ENCODE measurements at regions not wholly inside any gene's neighbourhood (a gene's known extent, or its start where the extent isn't known, plus 50 kb on each side); places are given as distances from the start of the nearest gene placed in this dataset.
"Not testable (repeated sequence)": the region's sequence is repeated elsewhere in the genome, so short reads cannot be mapped to it uniquely, and the experiment has no call there.

DNA sequence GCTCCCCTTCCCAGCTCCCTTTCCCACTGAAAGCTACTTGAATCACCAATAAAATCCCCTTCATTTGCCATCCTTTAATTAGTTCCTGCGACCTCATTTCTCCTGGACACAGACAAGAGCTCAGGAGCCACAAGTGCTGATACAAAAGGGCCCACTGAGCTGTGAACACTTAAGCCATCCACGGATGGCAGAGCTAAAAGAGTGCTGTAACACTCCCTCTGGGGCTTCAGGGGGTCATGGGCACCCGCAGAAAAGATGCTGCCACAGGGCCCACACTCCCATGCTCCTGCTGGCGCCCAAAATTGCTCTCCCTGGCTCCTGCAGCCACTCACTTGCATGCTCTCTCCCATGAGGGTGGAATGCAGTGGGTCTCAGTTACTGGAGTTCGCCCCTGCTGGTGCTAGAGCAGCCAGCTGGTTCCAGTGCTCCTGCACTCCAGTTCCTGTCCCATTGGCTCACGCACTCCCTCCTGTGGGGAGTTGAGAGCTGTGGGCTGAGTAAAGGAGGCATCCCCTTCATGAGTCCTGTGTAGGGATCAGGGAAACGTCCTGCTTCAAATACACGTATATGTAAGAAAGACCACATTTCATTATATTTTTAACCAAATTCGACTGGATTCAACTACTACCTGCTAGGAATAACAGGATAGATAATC is 1291.0 kb downstream of the ARAP2 start:
- H3K27me3 ChIP-seq (ENCODE audit: control insufficient read depth, insufficient read depth, low read length) = no peaks in the 10 kb centered on the region
- H3K4me3 ChIP-seq (ENCODE audit: low read depth, low read length) = no peak overlapping the region
- H3K9me3 ChIP-seq (ENCODE audit: control insufficient read depth, insufficient read depth, low read depth, low read length) = 0 out of 2 replicates have a peak, but pooled peaks cover 8% of the 10 kb centered on the region
- H3K27ac ChIP-seq (ENCODE audit: low read depth, low read length) = no peak overlapping the region
- H3K36me3 ChIP-seq (ENCODE audit: control insufficient read depth, insufficient read depth, low read length) = no peaks in the 10 kb centered on the region
- H3K4me1 ChIP-seq (ENCODE audit: control insufficient read depth, insufficient read depth, low read length) = peaks cover 7% of the 10 kb centered on the region; the same call in 1 of the 2 replicates
- H3K9ac ChIP-seq (ENCODE audit: low read length) = no peak overlapping the region

DNA sequence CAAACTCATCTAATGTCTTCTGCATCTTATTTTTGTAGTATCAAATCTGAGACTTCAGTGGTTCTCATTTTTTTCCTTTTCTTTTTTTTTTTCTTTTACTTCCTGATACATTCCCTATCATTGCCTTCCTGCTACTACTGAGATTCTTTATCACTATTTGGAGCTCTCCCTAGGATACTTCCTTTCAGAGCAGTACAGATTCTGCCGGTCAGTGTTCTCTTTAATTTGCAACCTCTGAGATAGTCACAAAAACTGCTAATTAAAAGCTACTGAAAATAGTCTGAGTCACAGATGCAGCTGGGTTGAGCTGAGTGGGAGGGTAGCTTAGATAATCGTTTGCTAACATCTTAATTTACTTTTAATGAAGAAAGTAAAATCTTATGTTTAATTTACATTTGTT is 1279.7 kb downstream of the ARAP2 start:
- H3K9me3 ChIP-seq (ENCODE audit: control insufficient read depth, insufficient read depth, low read depth, low read length) = no peaks in the 10 kb centered on the region
- no peaks in the 10 kb centered on the region for H3K36me3 ChIP-seq (ENCODE audit: control insufficient read depth, insufficient read depth, low read length)
- no peaks in the 10 kb centered on the region for H3K27me3 ChIP-seq (ENCODE audit: control insufficient read depth, insufficient read depth, low read length)
- H3K9ac ChIP-seq (ENCODE audit: low read length) = no peak overlapping the region
- no peak overlapping the region for H3K27ac ChIP-seq (ENCODE audit: low read depth, low read length)
- 0 out of 2 replicates have a peak, but pooled peaks cover 8% of the 10 kb centered on the region for H3K4me1 ChIP-seq (ENCODE audit: control insufficient read depth, insufficient read depth, low read length)
- no peak overlapping the region for H3K4me3 ChIP-seq (ENCODE audit: low read depth, low read length)

- Histone ChIP-seq H3K4me3 (ENCODE audit: low read depth, low read length) (no peak overlapping the region), H3K9ac (ENCODE audit: low read length) (no peak overlapping the region), H3K27me3 (ENCODE audit: control insufficient read depth, insufficient read depth, low read length) (no peaks in the 10 kb centered on the region), H3K27ac (ENCODE audit: low read depth, low read length) (no peak overlapping the region), H3K9me3 (ENCODE audit: control insufficient read depth, insufficient read depth, low read depth, low read length) (no peaks in the 10 kb centered on the region), H3K4me1 (ENCODE audit: control insufficient read depth, insufficient read depth, low read length) (no peaks in the 10 kb centered on the region), H3K36me3 (ENCODE audit: control insufficient read depth, insufficient read depth, low read length) (no peaks in the 10 kb centered on the region)
Observed at GRCh38 chr4:34972189-34972588, 1272.1 kb downstream of the ARAP2 start.

GRCh38 chr4:34973650-34974312 is 1270.5 kb downstream of the ARAP2 start:
- Histone ChIP-seq H3K9ac (ENCODE audit: low read length) (no peak overlapping the region), H3K27ac (ENCODE audit: low read depth, low read length) (no peak overlapping the region), H3K27me3 (ENCODE audit: control insufficient read depth, insufficient read depth, low read length) (no peaks in the 10 kb centered on the region), H3K9me3 (ENCODE audit: control insufficient read depth, insufficient read depth, low read depth, low read length) (no peaks in the 10 kb centered on the region), H3K4me1 (ENCODE audit: control insufficient read depth, insufficient read depth, low read length) (no peaks in the 10 kb centered on the region), H3K4me3 (ENCODE audit: low read depth, low read length) (no peak overlapping the region), H3K36me3 (ENCODE audit: control insufficient read depth, insufficient read depth, low read length) (no peaks in the 10 kb centered on the region)

GRCh38 chr4:34974313-34974680 is 1270.0 kb downstream of the ARAP2 start:
- no peaks in the 10 kb centered on the region for H3K27me3 ChIP-seq (ENCODE audit: control insufficient read depth, insufficient read depth, low read length)
- H3K9me3 ChIP-seq (ENCODE audit: control insufficient read depth, insufficient read depth, low read depth, low read length) = no peaks in the 10 kb centered on the region
- no peaks in the 10 kb centered on the region for H3K36me3 ChIP-seq (ENCODE audit: control insufficient read depth, insufficient read depth, low read length)
- no peaks in the 10 kb centered on the region for H3K4me1 ChIP-seq (ENCODE audit: control insufficient read depth, insufficient read depth, low read length)
- no peak overlapping the region for H3K9ac ChIP-seq (ENCODE audit: low read length)
- no peak overlapping the region for H3K4me3 ChIP-seq (ENCODE audit: low read depth, low read length)
- no peak overlapping the region for H3K27ac ChIP-seq (ENCODE audit: low read depth, low read length)

- H3K9me3 ChIP-seq (ENCODE audit: control insufficient read depth, insufficient read depth, low read depth, low read length); H3K9ac ChIP-seq (ENCODE audit: low read length); H3K36me3 ChIP-seq (ENCODE audit: control insufficient read depth, insufficient read depth, low read length); H3K4me1 ChIP-seq (ENCODE audit: control insufficient read depth, insufficient read depth, low read length); H3K27ac ChIP-seq (ENCODE audit: low read depth, low read length); H3K27me3 ChIP-seq (ENCODE audit: control insufficient read depth, insufficient read depth, low read length); H3K4me3 ChIP-seq (ENCODE audit: low read depth, low read length): not testable (repeated sequence)
Observed at GRCh38 chr4:35021222-35021621, 1223.1 kb downstream of the ARAP2 start.

GRCh38 chr4:35025152-35025834 is 1219.0 kb downstream of the ARAP2 start:
- no peaks in the 10 kb centered on the region for H3K9me3 ChIP-seq (ENCODE audit: control insufficient read depth, insufficient read depth, low read depth, low read length)
- H3K4me1 ChIP-seq (ENCODE audit: control insufficient read depth, insufficient read depth, low read length) = no peaks in the 10 kb centered on the region
- no peaks in the 10 kb centered on the region for H3K27me3 ChIP-seq (ENCODE audit: control insufficient read depth, insufficient read depth, low read length)
- no peak overlapping the region for H3K27ac ChIP-seq (ENCODE audit: low read depth, low read length)
- no peak overlapping the region for H3K9ac ChIP-seq (ENCODE audit: low read length)
- no peaks in the 10 kb centered on the region for H3K36me3 ChIP-seq (ENCODE audit: control insufficient read depth, insufficient read depth, low read length)
- H3K4me3 ChIP-seq (ENCODE audit: low read depth, low read length) = no peak overlapping the region

DNA sequence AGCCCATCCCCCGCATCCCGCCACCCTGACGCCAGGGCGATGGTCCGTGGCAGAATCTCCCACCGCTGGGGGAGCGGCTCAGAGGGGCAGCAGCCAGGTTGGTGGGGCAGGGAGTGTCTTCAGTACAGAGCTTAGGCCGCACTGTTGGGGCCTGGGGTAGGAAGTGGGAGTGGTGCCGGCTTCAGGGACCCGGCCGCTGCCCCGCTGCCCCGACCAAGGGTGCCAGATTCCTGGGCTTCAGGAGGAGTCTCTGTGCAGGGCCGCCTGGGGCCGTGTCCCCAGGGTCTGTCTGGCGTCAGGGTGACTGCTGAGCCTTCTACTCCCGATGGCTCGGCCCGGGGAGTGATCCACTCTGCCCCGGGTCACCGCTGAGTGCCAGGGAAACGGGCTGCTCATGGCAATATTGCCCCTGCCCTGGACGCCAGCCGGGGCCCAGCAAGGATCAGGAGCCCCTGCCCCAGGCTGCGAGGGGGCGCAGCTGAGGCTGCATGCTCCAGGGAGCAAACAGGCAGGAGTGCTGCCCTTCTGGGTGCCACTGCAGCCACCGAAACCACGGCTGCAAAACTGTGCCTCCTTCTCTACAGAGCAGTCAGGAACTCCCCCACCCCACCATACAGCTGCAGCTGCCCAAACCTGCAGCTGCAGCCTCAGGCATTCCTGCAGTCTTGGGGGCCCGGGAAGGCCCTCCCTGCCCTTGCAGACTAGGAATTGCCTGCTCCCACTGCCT is 1206.1 kb downstream of the ARAP2 start:
- H3K4me3 ChIP-seq (ENCODE audit: low read depth, low read length) = no peak overlapping the region
- H3K4me1 ChIP-seq (ENCODE audit: control insufficient read depth, insufficient read depth, low read length) = no peaks in the 10 kb centered on the region
- H3K9me3 ChIP-seq (ENCODE audit: control insufficient read depth, insufficient read depth, low read depth, low read length) = no peaks in the 10 kb centered on the region
- no peak overlapping the region for H3K27ac ChIP-seq (ENCODE audit: low read depth, low read length)
- no peaks in the 10 kb centered on the region for H3K27me3 ChIP-seq (ENCODE audit: control insufficient read depth, insufficient read depth, low read length)
- H3K9ac ChIP-seq (ENCODE audit: low read length) = no peak overlapping the region
- no peaks in the 10 kb centered on the region for H3K36me3 ChIP-seq (ENCODE audit: control insufficient read depth, insufficient read depth, low read length)

DNA sequence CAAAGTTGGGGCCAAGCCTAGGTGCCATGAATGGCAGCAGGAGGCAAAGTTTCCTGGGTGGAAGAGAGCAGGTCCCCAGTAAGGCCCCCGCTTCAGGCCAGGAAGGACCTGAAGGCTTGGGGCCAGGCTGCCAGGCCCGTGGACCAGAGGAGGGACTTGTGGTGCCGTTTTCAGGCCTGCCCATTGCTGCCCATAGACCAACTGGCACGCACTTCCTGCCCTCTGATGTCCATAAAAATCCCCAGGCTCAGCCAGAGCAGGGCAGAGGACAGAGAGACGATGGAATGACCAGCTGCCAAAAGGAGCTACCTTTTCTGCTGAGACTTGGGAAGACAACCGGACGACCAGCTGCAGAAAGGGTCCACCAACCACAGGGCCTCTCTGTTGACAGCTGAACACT is 1205.5 kb downstream of the ARAP2 start:
- H3K4me3 ChIP-seq (ENCODE audit: low read depth, low read length) = no peak overlapping the region
- no peaks in the 10 kb centered on the region for H3K27me3 ChIP-seq (ENCODE audit: control insufficient read depth, insufficient read depth, low read length)
- no peaks in the 10 kb centered on the region for H3K9me3 ChIP-seq (ENCODE audit: control insufficient read depth, insufficient read depth, low read depth, low read length)
- no peaks in the 10 kb centered on the region for H3K36me3 ChIP-seq (ENCODE audit: control insufficient read depth, insufficient read depth, low read length)
- H3K4me1 ChIP-seq (ENCODE audit: control insufficient read depth, insufficient read depth, low read length) = no peaks in the 10 kb centered on the region
- no peak overlapping the region for H3K27ac ChIP-seq (ENCODE audit: low read depth, low read length)
- no peak overlapping the region for H3K9ac ChIP-seq (ENCODE audit: low read length)

- no peak overlapping the region for H3K4me3 ChIP-seq (ENCODE audit: low read depth, low read length)
- H3K9ac ChIP-seq (ENCODE audit: low read length) = no peak overlapping the region
- H3K36me3 ChIP-seq (ENCODE audit: control insufficient read depth, insufficient read depth, low read length) = no peaks in the 10 kb centered on the region
- H3K27ac ChIP-seq (ENCODE audit: low read depth, low read length) = no peak overlapping the region
- no peaks in the 10 kb centered on the region for H3K27me3 ChIP-seq (ENCODE audit: control insufficient read depth, insufficient read depth, low read length)
- H3K4me1 ChIP-seq (ENCODE audit: control insufficient read depth, insufficient read depth, low read length) = 0 out of 2 replicates have a peak, but pooled peaks cover 2% of the 10 kb centered on the region
- no peaks in the 10 kb centered on the region for H3K9me3 ChIP-seq (ENCODE audit: control insufficient read depth, insufficient read depth, low read depth, low read length)
Observed at GRCh38 chr4:35052546-35052945, 1191.8 kb downstream of the ARAP2 start.
